GM10266 (cell line): ENCODE measurements at regions not wholly inside any gene's neighbourhood (a gene's known extent, or its start where the extent isn't known, plus 50 kb on each side); places are given as distances from the start of the nearest gene placed in this dataset.

Experiments
- DNase-seq: peaks from one replicate; pipeline ENCODE4 v3.0.0; 2012; ENCODE audit errors: extremely low spot score
- TF ChIP-seq, protein P1 (sequence below): IDR thresholded peaks from 2 replicates; pipeline ENCODE4 v1.5.1; 2012; ENCODE audit warnings: mild to moderate bottlenecking, low read depth; ENCODE audit not compliant: control insufficient read depth, insufficient read depth; ENCODE audit errors: missing control alignments

DNA sequence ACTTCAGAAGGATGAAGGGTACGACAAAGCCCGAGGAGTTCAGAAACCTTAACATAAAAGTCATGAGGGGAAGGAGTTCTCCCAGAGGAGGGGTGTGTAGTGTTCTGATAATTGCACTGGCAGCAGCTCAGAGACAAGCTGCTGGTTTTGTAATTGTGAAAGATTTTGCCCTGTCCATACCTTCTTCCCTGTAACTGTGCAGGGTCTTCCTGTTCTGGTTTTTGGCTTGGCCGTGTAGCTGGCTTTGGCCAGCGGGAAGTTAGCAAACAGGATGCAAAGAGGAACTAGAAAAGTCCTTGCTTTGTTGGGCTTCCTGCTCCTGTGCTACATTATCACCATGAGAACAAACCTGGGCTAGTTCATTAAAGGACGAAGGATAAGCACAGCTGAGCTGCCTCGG is 160.8 kb downstream of the LPIN1 start:
- TF ChIP-seq, protein P1, sequence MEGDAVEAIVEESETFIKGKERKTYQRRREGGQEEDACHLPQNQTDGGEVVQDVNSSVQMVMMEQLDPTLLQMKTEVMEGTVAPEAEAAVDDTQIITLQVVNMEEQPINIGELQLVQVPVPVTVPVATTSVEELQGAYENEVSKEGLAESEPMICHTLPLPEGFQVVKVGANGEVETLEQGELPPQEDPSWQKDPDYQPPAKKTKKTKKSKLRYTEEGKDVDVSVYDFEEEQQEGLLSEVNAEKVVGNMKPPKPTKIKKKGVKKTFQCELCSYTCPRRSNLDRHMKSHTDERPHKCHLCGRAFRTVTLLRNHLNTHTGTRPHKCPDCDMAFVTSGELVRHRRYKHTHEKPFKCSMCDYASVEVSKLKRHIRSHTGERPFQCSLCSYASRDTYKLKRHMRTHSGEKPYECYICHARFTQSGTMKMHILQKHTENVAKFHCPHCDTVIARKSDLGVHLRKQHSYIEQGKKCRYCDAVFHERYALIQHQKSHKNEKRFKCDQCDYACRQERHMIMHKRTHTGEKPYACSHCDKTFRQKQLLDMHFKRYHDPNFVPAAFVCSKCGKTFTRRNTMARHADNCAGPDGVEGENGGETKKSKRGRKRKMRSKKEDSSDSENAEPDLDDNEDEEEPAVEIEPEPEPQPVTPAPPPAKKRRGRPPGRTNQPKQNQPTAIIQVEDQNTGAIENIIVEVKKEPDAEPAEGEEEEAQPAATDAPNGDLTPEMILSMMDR = no peak

DNA sequence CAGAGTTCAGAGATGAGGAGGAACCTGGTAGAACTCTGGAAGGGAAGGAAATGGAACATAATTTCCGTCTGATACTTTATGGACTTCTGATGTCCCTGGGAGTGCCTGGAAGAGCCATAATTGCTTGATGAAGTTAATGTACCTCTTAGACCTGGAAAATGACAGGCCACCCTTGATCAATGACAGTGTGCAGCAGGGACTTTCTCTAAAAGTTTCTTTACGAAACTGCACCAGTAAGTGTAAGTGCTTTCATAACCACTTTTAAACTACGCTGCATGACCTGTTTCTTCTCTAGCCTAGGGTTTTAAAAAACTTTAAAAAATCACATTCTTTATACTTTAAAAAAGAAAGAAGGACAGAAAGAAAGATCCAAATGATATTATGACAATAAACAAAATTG is 164.5 kb downstream of the LPIN1 start:
- DNase-seq = no peak
- TF ChIP-seq, protein P1 = no peak

More for the DNA sequence above, 160.8 kb downstream of the LPIN1 start:
- DNase-seq = no peak

DNA sequence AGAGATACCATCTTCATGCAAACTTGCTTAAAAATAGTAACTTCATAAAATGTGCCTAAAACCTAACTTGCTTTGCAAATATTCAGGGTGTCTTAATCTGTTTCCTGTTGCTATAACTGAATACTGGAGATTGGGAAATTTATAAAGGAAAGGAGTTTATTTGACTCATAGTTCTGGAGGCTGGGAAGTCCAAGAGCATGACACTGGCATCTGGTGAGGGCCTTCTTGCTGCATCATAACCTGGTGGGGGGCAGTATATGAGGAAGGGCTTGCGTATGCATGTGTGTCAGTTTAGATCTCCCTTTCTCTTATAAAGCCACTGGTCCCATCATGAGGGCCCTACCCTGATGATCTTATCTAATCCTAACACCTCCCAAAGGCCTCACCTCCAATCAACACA is 166.5 kb downstream of the LPIN1 start:
- DNase-seq = no peak
- TF ChIP-seq, protein P1 = no peak

DNA sequence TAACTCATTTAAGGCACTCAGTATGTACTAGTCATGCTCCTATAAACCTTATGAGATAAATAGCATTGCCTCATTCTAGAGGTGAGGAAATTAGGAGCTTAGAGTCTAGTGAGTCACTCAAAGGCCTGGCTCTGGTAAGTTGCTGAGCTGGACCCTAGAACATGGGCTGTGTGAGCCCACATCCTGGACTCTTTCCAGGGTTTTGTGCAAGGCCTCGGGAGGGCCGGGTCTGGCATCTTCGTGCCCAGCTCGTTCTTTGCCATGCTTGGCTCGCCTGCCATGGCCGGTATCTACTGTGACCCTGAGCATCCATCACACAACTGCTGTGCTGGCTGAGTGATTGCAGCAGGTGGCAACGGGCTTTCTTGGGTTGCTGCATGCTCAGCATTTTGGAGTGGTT is 168.0 kb downstream of the LPIN1 start:
- TF ChIP-seq, protein P1 = no peak
- DNase-seq = no peak

DNA sequence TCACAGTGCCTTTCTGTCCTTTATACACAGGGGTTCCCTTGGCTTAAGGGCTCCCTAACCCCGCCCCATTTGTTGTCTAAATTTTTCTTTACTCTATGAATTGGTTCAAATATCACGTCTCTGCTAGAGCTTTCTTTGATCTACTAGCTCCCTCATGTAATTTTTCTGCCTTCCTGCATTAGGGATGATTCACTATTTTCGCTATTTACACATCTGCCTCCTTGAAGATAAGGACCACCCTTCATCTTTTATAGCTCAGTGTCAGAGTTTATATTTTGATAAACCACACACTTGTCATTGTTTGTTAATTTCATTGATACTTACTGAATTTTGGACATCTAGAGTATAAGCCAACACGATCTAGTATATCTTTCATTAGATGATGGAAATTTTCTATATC is 169.2 kb downstream of the LPIN1 start:
- TF ChIP-seq, protein P1 = no peak
- DNase-seq = no peak

DNA sequence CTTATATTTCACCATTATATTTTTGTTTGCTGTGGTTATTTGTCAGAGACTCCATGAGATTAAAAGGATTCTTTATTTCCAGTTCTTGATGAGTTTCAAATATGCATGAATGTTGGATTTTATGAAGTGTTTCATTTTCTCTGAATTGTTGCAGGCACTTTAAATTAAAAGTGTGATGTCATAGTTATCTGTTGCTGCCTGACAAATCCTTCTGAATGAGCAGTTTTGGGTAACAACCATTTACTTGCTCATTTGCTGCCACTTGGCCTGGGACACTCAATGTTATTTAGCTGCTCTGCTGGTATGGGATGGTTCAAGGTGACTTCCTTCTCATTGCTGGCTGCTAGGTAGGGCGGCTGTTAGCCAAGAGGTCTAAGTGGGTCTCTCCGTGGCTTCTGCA is 173.5 kb downstream of the LPIN1 start:
- TF ChIP-seq, protein P1 = no peak
- DNase-seq = no peak

DNA sequence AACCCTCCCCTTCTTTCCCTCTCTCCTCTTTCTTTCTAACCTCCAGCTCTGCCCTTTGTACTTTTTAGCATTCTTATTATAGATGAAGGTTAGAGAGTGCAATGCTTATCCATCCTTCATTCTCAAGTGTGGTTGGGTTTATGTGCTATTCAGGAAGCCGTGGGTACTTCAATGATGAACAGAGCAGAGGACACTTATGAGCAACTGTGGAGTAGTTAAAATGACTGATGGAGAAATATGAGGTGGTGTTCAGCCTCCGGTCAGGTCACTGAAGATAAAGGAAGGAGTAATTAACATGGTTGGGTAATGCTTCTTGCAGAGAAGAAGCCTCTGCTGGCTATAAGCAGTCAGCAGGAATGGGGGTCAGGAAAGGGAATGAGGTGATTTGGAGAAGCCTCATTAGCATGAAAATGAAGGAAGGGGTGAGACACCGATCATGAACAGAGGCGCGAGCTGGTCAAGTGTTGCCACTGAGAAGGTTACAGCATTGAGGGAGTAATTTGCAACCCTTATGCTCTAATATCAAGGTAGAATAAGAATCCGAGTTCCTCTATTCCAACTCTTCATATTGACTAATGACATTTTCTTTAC is 174.7 kb downstream of the LPIN1 start:
- TF ChIP-seq, protein P1 = no peak
- DNase-seq = no peak
